Tibial artery (tissue), 4 donors: ENCODE measurements at regions not wholly inside any gene's neighbourhood (a gene's known extent, or its start where the extent isn't known, plus 50 kb on each side); places are given as distances from the start of the nearest gene placed in this dataset.
"Not testable (repeated sequence)": the region's sequence is repeated elsewhere in the genome, so short reads cannot be mapped to it uniquely, and the experiment has no call there.

Experiments
- DNase-seq, 2 donors: peaks; one replicate each; pipeline ENCODE4 v3.0.0-alpha.2; 2019
- H3K27ac ChIP-seq, 2 donors: fragments of 200-600 bp; sonication (generic) in 1 of 2; 1 replicate in 1 of 2; 2 replicates in 1 of 2; pipeline ENCODE4 v1.5.1; 2018 to 2019; ENCODE audit warnings: mild to moderate bottlenecking in 1 of 2
- H3K27me3 ChIP-seq, 2 donors: fragments of 200-600 bp; sonication (generic) in 1 of 2; one replicate each; pipeline versions ENCODE4 v1.5.1 to v1.6.0; 2016 to 2019
- H3K36me3 ChIP-seq, 3 donors: fragments of 200-600 bp; sonication (generic) in 2 of 3; one replicate each; pipeline ENCODE4 v1.5.1; 2016 to 2019; ENCODE audit warnings: mild to moderate bottlenecking in 2 of 3
- H3K4me1 ChIP-seq, 4 donors: fragments of 200-600 bp; sonication (generic) in 2 of 4; 1 replicate in 3 of 4; 2 replicates in 1 of 4; pipeline ENCODE4 v1.5.1; 2016 to 2019
- H3K4me3 ChIP-seq, 2 donors: fragments of 200-600 bp; sonication (generic) in 1 of 2; 1 replicate in 1 of 2; 2 replicates in 1 of 2; pipeline ENCODE4 v1.5.1; 2018 to 2019; ENCODE audit warnings: mild to moderate bottlenecking in 2 of 2
- H3K9me3 ChIP-seq, 3 donors: fragments of 200-600 bp; sonication (generic) in 1 of 3; one replicate each; pipeline ENCODE4 v1.5.1; 2016 to 2019
- intact Hi-C: fragments of 100-400 bp; cut with DNase I; formaldehyde crosslinking; loops from one replicate; pipeline ENCODE4 v1.15.0; 2023; ENCODE audit warnings: low total_unique reads
- TF ChIP-seq, protein P1 (sequence below), 2 experiments: fragments of 200-600 bp in 1 of 2; fragments of 450-650 bp in 1 of 2; IDR thresholded peaks; one replicate each; pipeline ENCODE4 v1.5.1; 2017 to 2019; ENCODE audit warnings: antibody characterized with exemption in 2 of 2, mild to moderate bottlenecking in 1 of 2, moderate library complexity in 1 of 2

DNA sequence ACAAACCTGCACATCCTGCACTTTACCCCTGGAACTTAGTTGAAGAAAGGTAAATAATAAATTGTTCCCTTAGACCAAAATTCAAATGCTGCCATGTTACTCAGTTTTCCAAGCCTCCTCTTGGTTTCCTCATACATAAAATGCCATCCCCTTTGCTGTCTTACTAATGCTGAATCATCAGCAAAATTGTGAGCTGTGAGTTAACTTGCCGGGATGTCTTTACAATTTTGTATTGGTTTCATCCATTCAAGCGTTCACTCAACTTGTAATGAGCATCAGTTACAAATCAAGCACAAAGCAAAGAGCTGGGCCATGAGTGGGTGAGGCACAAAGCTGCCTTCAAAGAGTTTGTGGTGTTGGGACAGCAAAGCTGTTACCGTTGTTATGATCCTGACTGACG, 395.8 kb upstream of the ZMIZ1 start:
- H3K27me3 ChIP-seq = no peaks in the 10 kb centered on the region
- no peaks in the 10 kb centered on the region for H3K36me3 ChIP-seq
- no peak overlapping the region for H3K4me3 ChIP-seq
- H3K9me3 ChIP-seq = no peaks in the 10 kb centered on the region
- TF ChIP-seq, protein P1, sequence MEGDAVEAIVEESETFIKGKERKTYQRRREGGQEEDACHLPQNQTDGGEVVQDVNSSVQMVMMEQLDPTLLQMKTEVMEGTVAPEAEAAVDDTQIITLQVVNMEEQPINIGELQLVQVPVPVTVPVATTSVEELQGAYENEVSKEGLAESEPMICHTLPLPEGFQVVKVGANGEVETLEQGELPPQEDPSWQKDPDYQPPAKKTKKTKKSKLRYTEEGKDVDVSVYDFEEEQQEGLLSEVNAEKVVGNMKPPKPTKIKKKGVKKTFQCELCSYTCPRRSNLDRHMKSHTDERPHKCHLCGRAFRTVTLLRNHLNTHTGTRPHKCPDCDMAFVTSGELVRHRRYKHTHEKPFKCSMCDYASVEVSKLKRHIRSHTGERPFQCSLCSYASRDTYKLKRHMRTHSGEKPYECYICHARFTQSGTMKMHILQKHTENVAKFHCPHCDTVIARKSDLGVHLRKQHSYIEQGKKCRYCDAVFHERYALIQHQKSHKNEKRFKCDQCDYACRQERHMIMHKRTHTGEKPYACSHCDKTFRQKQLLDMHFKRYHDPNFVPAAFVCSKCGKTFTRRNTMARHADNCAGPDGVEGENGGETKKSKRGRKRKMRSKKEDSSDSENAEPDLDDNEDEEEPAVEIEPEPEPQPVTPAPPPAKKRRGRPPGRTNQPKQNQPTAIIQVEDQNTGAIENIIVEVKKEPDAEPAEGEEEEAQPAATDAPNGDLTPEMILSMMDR (IDR thresholded peaks at IDR 0.05) = no peak
- H3K27ac ChIP-seq = no peak overlapping the region
- no peak for DNase-seq
- intact Hi-C loops = no loop called here
- H3K4me1 ChIP-seq = no peaks in the 10 kb centered on the region

DNA sequence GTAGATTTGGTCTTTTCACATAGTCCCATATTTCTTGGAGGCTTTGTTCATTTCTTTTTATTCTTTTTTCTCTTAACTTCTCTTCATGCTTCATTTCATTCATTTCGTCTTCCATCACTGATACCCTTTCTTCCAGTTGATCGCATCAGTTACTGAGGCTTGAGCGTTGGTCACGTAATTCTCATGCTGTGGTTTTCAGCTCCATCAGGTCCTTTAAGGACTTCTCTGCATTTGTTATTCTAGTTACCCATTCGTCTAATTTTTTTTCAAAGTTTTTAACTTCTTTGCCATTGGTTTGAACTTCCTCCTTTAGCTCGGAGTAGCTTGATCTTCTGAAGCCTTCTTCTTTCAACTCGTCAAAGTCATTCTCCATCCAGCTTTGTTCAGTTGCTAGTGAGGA, 387.6 kb upstream of the ZMIZ1 start:
- H3K9me3 ChIP-seq, H3K4me1 ChIP-seq, H3K36me3 ChIP-seq, H3K4me3 ChIP-seq, H3K27me3 ChIP-seq, intact Hi-C loops, DNase-seq, H3K27ac ChIP-seq: not testable (repeated sequence)

DNA sequence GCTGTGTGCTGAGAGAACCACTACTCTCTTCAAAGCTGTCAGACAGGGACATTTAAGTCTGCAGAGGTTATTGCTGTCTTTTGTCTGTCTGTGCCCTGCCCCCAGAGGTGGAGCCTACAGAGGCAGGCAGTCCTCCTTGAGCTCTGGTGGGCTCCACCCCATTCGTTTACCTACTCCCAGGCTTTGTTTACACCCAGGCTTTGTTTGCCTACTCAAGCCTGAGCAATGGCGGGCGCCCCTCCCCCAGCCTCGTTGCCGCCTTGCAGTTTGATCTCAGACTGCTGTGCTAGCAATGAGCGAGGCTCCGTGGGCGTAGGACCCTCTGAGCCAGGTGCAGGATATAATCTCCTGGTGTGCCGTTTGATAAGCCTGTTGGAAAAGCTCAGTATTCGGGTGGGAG, 386.8 kb upstream of the ZMIZ1 start:
- H3K9me3 ChIP-seq, H3K4me3 ChIP-seq, H3K27ac ChIP-seq, intact Hi-C loops, H3K27me3 ChIP-seq, H3K4me1 ChIP-seq, DNase-seq, H3K36me3 ChIP-seq: not testable (repeated sequence)

DNA sequence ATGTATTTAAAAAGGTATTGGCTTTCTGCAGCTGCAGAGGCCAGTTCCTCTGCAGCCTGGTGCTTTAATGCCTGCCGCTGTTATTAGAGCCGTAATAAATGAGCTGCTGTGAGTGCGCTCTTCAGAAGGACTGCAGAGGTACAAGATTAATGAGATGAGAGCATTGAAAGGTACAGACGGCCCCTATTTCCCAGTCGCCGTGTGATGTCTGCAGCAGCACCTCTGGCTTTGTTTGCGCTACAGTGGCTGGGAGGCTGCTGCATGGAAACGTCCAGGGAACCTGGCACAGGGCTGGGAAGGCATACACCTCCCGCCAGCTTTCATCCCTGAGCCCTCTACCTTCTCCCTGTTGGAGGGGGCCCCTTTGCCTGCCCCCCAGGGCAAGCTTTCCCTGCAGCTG, 383.8 kb upstream of the ZMIZ1 start:
- no peaks in the 10 kb centered on the region for H3K9me3 ChIP-seq
- no peaks in the 10 kb centered on the region for H3K36me3 ChIP-seq
- H3K27me3 ChIP-seq = no peaks in the 10 kb centered on the region
- H3K27ac ChIP-seq = no peak overlapping the region
- H3K4me1 ChIP-seq = peaks cover 0 to 26% (median 15%) of the 10 kb centered on the region in 4 donors
- intact Hi-C loops = loop anchor here (5.0 kb wide), 1 partner anchor 382 kb away; the partner anchor contains the start of gene ZMIZ1
- H3K4me3 ChIP-seq = no peak overlapping the region
- no peak for DNase-seq
- TF ChIP-seq, protein P1 (IDR thresholded peaks at IDR 0.05) = no peak

DNA sequence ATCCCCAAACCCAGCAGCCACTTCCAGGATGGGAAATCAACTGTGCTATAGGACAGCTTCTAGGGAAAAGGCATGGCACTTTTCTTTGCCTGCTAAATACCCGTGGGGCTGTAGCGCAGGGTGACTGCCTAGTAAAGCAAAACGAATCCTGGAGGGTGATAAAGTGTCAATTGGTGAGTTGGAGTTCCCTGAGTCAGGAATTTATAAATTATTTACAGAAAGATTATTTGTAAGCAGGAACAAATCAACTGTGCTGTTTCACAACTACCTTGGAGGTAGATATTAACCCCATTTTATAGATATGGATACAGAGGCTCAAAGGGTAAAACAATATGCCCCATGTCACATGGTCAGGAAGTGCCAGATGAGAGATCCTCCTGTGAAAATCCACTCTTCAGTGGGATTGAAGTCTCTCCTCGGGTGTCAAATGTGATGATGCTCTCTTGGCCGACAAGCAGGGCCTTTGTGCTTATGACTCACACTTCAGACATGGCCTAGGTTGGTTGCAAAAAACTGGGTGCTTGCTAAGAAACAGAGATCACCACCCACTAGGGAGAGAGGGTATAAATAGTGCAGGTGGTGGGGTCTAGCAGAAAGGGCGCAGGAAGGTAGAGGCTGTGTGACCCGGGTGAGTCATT, 383.2 kb upstream of the ZMIZ1 start:
- TF ChIP-seq, protein P1 (IDR thresholded peaks at IDR 0.05) = no peak
- no peak for DNase-seq
- Histone ChIP-seq H3K4me3 (no peak overlapping the region), H3K27ac (no peak overlapping the region), H3K36me3 (no peaks in the 10 kb centered on the region), H3K9me3 (no peaks in the 10 kb centered on the region), H3K4me1 (peaks cover 0 to 32% (median 18%) of the 10 kb centered on the region in 4 donors), H3K27me3 (no peaks in the 10 kb centered on the region)
- intact Hi-C loops = loop anchor here (5.0 kb wide), 1 partner anchor 382 kb away; the partner anchor contains the start of gene ZMIZ1

DNA sequence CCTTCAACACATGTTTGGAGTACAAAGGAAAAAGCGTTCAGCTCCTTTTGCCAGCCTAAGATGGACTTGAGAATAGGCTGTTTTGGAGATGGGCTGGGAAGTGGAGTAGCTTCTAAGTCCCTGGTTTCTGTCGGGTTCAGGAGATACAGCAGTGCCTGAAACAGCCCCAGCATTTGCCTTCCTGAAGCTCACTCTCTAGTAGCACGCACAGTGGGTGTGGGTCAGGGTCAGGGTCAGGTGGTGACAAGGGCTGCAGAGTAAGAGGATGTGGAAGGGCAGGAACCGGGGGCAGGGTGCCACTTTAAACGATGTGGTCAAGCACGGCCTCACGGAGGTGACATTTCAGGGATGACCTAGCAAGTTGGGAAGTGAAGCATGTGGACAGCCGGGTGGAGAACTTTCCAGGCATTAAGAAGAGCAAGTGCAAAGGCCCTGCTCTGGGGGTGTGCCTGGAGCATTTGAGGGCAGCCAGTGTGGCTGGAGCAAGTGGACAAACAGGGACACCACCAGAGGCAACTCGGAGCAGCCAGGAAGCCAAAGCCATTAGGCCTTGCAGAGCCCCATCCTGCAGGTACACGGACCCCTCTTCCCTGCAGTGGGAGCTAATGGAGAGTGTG, 382.2 kb upstream of the ZMIZ1 start:
- H3K27me3 ChIP-seq = no peaks in the 10 kb centered on the region
- peaks cover 0 to 42% (median 23%) of the 10 kb centered on the region in 4 donors for H3K4me1 ChIP-seq
- TF ChIP-seq, protein P1 (IDR thresholded peaks at IDR 0.05) = no peak
- no peak for DNase-seq
- no peaks in the 10 kb centered on the region for H3K36me3 ChIP-seq
- intact Hi-C loops = loop anchor here (5.0 kb wide), 1 partner anchor 381 kb away; the partner anchor contains the start of gene ZMIZ1
- no peaks in the 10 kb centered on the region for H3K9me3 ChIP-seq
- no peak overlapping the region for H3K4me3 ChIP-seq
- H3K27ac ChIP-seq = no peak overlapping the region
